ENCODE measurements at regions not wholly inside any gene's neighbourhood (a gene's known extent, or its start where the extent isn't known, plus 50 kb on each side); places are given as distances from the start of the nearest gene placed in this dataset.

- TF ChIP-seq CTCF (IDR thresholded peaks at IDR 0.05): no peak
- TF ChIP-seq POLR2A (IDR thresholded peaks at IDR 0.05): no peak
Measured at GRCh38 chr13:81770868-81771505, 1430.1 kb upstream of the SPRY2 start.
